GM18499 (cell line): ENCODE measurements at regions not wholly inside any gene's neighbourhood (a gene's known extent, or its start where the extent isn't known, plus 50 kb on each side); places are given as distances from the start of the nearest gene placed in this dataset.

Source experiments
- ATAC-seq: cut with Tn5 transposase; IDR thresholded peaks from one replicate; pipeline ENCODE4 v1.9.1; 2021; ENCODE audit warnings: moderate number of reproducible peaks; ENCODE audit not compliant: insufficient read depth, unreplicated experiment

GRCh38 chr15:69529961-69530633, 77.5 kb downstream of the RPLP1 start:
- no peak for ATAC-seq

GRCh38 chr15:69530991-69531664, 78.5 kb downstream of the RPLP1 start:
- ATAC-seq = no peak

- no peak for ATAC-seq
Observed at GRCh38 chr15:69531665-69532027, 79.0 kb downstream of the RPLP1 start.

- no peak for ATAC-seq
Observed at GRCh38 chr15:69532066-69532465, 79.4 kb downstream of the RPLP1 start.

DNA sequence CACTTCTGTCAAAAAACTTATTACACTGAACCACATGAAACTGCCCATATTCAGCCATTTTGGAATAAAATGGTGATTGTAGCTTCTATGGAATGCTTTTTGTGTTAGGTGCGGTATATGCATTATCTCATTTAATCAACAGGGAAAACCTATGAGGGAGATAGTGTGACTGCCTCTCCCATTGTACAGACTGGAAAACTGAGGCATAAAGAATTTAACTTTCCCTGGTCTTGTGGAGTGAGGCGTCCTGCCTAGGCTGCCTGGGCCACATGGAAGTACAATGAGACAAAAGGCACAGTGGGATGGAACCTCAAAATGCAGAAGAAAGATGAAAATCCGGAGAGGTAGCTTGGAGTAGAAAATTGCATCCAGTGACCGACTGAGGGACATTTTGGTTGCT, 80.2 kb downstream of the RPLP1 start:
- ATAC-seq = no peak

GRCh38 chr15:69533522-69533921, 80.9 kb downstream of the RPLP1 start:
- ATAC-seq = no peak

DNA sequence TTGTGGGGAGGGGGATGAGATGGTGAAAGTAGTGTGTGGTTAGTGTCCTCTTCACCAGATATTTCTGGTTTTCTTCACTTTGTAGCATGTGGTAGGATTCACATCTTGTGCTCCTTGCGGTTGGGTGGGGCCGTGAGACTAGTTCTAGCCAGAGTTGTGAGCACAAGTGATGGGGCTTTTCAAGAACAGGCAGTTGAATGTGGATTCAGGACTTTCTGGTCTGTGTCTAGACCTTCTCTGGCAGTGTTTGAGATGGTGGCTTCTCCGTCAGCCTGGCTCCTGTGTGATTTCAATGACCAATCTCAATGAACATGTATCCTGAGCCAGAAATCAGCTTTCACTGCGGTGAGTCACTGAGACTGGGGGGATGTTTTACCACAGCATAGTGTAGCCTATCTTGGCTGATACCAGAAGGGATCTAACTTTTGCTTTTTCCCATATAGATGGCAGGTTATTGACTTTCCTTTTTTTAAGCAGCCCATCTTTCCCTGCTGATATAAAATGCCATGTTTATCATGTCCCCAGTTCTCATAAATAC, 82.6 kb downstream of the RPLP1 start:
- no peak for ATAC-seq

- ATAC-seq = no peak
Observed at GRCh38 chr15:69535998-69536397, 83.4 kb downstream of the RPLP1 start.

DNA sequence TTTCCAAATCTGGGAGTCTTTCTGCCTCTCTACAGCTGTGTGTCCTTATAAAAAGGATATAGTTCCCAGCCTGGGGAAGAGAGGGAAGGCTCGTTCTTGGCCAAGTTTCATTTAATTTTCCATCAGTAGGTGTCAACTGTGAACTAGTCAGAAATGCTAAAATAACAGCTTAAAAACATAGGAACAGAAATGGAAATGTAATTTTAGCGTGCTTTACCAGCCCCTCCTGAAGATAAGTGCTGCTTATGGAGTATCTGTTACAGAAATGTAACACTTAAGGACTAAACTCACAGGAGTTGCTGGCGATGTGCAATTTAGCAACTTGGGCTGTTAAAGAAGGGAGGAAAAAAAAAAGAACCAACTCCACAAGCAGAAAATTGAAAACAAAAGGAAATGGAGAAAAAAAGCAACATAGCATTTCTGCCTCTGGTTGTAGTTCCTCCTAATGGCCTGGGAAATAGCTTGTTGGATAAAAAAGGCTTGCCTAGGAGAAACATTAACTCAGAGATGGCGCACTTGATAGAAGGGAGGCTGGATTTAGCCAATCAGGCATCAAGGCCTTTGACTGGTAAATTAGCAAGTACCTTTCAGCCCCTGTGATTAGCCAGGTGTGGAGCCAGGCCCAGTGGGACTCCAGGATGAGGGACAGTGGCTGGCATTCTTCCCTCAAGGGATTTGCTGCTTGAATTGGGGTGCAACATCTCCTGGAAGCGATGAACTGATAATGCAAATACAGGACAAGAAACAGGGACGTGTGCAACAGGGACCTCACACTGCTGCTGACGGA, 84.3 kb downstream of the RPLP1 start:
- ATAC-seq = no peak

DNA sequence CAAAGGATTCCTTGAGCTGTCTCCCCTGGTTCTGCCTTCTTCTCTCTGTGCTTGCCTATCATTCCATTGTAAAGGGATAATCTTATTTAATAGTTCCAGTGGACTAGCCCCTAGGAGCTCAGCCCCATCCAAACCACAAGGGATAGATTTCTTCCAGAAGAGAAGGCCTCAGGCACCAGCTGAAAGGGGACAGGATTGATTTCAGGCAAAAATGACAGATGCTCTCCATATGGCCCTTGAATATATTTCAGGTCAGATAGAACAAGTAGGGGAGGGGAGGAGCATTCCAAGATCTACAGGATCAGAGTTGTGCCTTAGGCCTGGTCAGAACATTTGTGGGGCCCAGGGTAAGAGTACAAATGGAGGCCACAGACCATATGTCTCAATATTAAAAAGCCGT, 85.3 kb downstream of the RPLP1 start:
- ATAC-seq = no peak

DNA sequence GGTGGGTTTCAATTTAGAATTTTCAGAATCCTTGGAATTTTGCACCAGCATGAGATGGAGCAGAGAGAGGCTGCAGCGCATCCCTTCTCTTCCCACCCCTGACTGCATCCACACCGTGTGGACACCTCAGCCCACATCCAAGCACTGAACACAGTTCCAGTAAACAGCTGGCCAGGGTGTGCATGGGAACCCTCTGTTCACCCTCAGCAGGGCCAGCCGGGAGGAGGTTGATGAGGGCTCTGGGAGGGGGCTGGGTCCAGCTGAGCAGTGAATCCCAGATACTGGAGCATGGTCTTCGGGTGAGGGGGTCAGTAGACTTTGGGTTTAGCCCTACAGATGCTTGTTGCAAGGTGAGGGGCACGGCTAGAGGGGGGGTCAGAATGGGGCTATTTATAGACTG, 85.8 kb downstream of the RPLP1 start:
- ATAC-seq = no peak

GRCh38 chr15:69539345-69539744, 86.7 kb downstream of the RPLP1 start:
- ATAC-seq = no peak

- no peak for ATAC-seq
Observed at GRCh38 chr15:69540622-69541021, 88.0 kb downstream of the RPLP1 start.

DNA sequence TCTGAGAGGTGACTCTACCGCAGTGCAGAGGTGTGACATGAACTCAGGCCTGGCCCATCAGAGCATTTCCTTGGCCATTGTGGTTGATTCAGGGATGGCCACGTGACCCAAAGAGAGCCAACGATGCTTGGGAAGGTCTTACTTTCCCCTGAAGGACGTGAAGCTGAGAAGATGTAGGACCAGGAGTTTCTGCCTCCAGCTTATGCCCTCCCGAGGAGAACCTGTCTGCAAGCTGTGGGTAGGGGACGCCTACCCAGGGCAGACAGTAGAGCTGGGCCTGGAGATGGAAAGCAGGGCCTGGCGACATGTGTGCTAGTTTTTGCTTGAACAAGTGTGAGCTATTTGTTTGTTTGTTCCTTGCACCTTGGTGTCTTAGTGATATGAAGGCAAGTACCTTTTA, 89.4 kb downstream of the RPLP1 start:
- no peak for ATAC-seq

DNA sequence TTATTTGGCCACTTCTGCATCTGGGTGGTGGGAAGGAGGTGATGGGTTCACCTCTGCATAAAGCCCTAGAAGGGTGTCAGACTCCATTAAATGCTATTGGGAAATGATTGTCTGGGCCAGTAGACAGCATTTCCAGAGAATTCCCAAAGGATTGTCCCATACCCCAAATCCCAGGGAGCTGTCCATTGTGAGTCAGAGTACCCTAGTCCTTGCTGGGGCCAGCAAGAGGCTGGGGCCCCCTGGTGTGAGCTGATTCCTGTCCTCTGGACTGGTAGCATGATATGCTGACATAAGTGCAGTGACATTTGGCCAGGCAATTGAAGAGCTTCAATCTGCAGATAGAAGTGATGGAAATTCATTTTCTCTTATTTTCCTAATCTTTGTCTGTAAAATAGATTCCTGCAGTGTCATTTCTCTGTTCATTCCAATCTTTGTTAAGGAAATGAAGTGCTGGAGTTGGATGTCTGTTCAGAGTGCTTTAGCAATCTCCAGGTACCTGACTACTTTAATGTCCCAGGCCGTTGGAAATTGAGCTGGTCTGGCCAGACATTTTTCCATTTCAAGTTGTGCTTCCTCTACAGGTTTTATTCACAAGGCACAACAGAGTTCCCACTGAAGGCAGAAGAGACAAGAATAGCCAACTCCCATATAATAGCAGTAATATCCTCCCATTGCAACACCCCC, 91.2 kb downstream of the RPLP1 start:
- no peak for ATAC-seq

GRCh38 chr15:69544365-69545113, 91.9 kb downstream of the RPLP1 start:
- no peak for ATAC-seq

DNA sequence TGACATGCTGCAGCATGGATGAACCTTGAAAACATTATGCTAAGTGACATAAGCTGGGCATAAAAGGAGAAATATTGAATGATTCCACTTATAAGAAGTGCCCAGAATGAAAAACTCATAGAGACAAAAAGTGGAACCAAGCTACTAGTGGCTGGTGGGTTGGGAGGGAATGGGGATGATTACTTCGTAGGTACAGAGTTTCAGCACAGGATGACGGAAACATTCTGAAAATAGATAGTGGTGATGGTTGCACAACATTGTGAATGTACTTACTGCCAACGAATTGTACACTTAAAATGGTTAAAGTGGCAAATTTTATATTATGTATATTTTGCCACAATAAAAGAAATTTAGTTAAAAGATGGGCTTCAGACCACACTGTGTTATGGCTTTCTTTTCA, 93.6 kb downstream of the RPLP1 start:
- no peak for ATAC-seq

- no peak for ATAC-seq
Observed at GRCh38 chr15:69548395-69549180, 96.0 kb downstream of the RPLP1 start.

GRCh38 chr15:69551391-69552056, 98.9 kb downstream of the RPLP1 start:
- ATAC-seq = no peak
